Astrocyte (in vitro differentiated cells and primary cell): ENCODE measurements at regions not wholly inside any gene's neighbourhood (a gene's known extent, or its start where the extent isn't known, plus 50 kb on each side); places are given as distances from the start of the nearest gene placed in this dataset.

Source experiments
- DNase-seq: peaks from one replicate; pipeline ENCODE4 v3.0.0-alpha.2; 2010; ENCODE audit warnings: low read depth
- FAIRE-seq: peaks from 2 replicates; lab custom pipeline; 2011; peaks lifted over from hg19 to GRCh38; lab: Jason Lieb, UNC
- H2AFZ ChIP-seq: 2 replicates; pipeline ENCODE4 v1.6.0; 2012; ENCODE audit warnings: low read depth, low read length, inconsistent platforms
- H3K27ac ChIP-seq: 2 replicates; pipeline ENCODE4 v1.5.1; 2011; ENCODE audit warnings: low read depth, low read length, inconsistent platforms
- H3K27me3 ChIP-seq: 2 replicates; pipeline ENCODE4 v1.6.0; 2011; ENCODE audit warnings: low read length, inconsistent platforms; ENCODE audit not compliant: insufficient read depth
- H3K36me3 ChIP-seq: 2 replicates; pipeline ENCODE4 v1.5.1; 2011; ENCODE audit warnings: low read length, inconsistent platforms; ENCODE audit not compliant: insufficient read depth
- H3K4me1 ChIP-seq: 2 replicates; pipeline ENCODE4 v1.5.1; 2011; ENCODE audit warnings: low read length, inconsistent platforms; ENCODE audit not compliant: insufficient read depth
- H3K4me2 ChIP-seq: 2 replicates; pipeline ENCODE4 v1.6.0; 2012; ENCODE audit warnings: low read length, inconsistent platforms
- H3K4me3 ChIP-seq: 2 replicates; pipeline ENCODE4 v1.5.1; 2011; ENCODE audit warnings: low read depth, mild to moderate bottlenecking, low read length, inconsistent platforms; ENCODE audit not compliant: insufficient read depth
- H3K79me2 ChIP-seq: 2 replicates; pipeline ENCODE4 v1.6.0; 2012; ENCODE audit warnings: mild to moderate bottlenecking, low read length, inconsistent platforms; ENCODE audit not compliant: insufficient read depth
- H3K9ac ChIP-seq: 2 replicates; pipeline ENCODE4 v1.6.0; 2012; ENCODE audit warnings: mild to moderate bottlenecking, low read length, inconsistent platforms
- H3K9me3 ChIP-seq: 2 replicates; pipeline ENCODE4 v1.5.1; 2012; ENCODE audit warnings: low read depth, mild to moderate bottlenecking, low read length, inconsistent platforms; ENCODE audit not compliant: insufficient read depth
- H4K20me1 ChIP-seq: 2 replicates; pipeline ENCODE4 v1.6.0; 2012; ENCODE audit warnings: low read length, inconsistent platforms; ENCODE audit not compliant: insufficient read depth
- H3K27ac Mint-ChIP-seq: one replicate; pipeline ENCODE4 v1.8.0; 2021; ENCODE audit warnings: mild to moderate bottlenecking, mixed read lengths; ENCODE audit not compliant: unreplicated experiment
- H3K27me3 Mint-ChIP-seq: one replicate; pipeline ENCODE4 v1.8.0; 2021; ENCODE audit warnings: low read depth, mixed read lengths; ENCODE audit not compliant: unreplicated experiment
- H3K36me3 Mint-ChIP-seq: one replicate; pipeline ENCODE4 v1.8.0; 2021; ENCODE audit warnings: low read depth, mixed read lengths; ENCODE audit not compliant: unreplicated experiment
- H3K4me1 Mint-ChIP-seq: one replicate; pipeline ENCODE4 v1.8.0; 2021; ENCODE audit warnings: low read depth, mixed read lengths; ENCODE audit not compliant: unreplicated experiment
- H3K4me3 Mint-ChIP-seq: one replicate; pipeline ENCODE4 v1.8.0; 2021; ENCODE audit warnings: mild to moderate bottlenecking, moderate library complexity, mixed read lengths; ENCODE audit not compliant: unreplicated experiment
- H3K9me3 Mint-ChIP-seq: one replicate; pipeline ENCODE4 v1.8.0; 2021; ENCODE audit warnings: mild to moderate bottlenecking, mixed read lengths; ENCODE audit not compliant: unreplicated experiment
- EZH2 ChIP-seq: IDR thresholded peaks from 2 replicates; pipeline ENCODE4 v1.6.1; 2012; ENCODE audit warnings: mild to moderate bottlenecking, low read length, inconsistent platforms; ENCODE audit not compliant: insufficient read depth
- TF ChIP-seq, protein P1 (sequence below): IDR thresholded peaks from 2 replicates; pipeline ENCODE4 v1.5.1; 2011; ENCODE audit warnings: low read depth, mild to moderate bottlenecking, inconsistent platforms, low read length, moderate library complexity; ENCODE audit not compliant: insufficient read depth

DNA sequence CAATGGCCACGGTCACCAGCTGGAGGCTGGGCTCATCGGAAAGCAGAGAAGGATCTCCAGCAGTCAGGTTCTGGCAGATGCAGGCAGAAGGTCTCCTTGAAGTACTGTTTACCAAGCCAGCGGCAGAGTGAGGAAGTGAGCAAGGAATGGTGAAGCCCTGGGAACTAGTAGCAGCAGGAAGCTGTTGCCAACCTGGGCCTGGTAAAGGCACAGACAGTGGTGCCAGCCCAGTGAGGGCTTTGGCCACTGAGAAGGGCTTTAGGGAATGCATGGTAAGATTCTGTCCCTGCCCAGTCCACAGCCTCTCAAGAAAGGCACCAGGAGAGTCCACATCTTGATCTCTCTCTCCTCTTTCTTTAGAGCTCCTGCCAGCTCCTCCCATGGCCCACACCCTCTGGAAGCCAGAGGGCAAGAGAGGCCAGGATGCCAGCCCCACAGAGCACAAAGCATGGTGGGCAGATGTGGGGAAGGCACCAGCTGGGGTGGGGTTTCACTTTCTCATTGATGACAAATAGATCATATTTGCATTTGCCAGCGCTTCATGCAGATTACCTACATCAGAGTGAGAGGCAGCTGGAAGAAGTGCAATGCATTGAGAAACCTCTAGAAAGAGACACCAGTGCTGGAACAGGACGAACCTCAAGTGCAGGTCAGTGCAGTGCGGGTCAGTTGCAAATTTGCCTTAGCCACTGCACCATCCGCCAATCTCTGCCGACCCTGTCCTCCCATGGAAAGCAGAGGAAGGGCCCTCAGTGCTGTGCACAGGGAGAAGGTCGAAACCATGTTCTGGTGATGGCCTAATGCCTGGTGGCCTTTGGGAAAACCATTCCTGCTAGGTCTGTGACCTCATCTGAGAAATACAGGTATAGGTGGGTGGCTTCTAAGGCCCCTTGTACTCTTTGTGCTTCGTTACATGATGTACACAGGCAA is 667.8 kb upstream of the MKI67 start:
- H3K27me3 ChIP-seq = no peaks in the 10 kb centered on the region
- Mint-ChIP-seq H3K36me3 (no peaks in the 10 kb centered on the region), H3K4me1 (no peaks in the 10 kb centered on the region), H3K4me3 (no peak overlapping the region), H3K27me3 (peaks cover 13% of the 10 kb centered on the region), H3K27ac (no peak overlapping the region), H3K9me3 (no peaks in the 10 kb centered on the region)
- no peak overlapping the region for H3K9ac ChIP-seq
- FAIRE-seq (no peak), DNase-seq (no peak)
- no peak overlapping the region for H3K4me2 ChIP-seq
- no peaks in the 10 kb centered on the region for H3K4me1 ChIP-seq
- no peak overlapping the region for H3K27ac ChIP-seq
- H3K4me3 ChIP-seq = no peak overlapping the region
- no peaks in the 10 kb centered on the region for H4K20me1 ChIP-seq
- no peaks in the 10 kb centered on the region for H3K36me3 ChIP-seq
- TF ChIP-seq EZH2 = no peak
- TF ChIP-seq, protein P1, sequence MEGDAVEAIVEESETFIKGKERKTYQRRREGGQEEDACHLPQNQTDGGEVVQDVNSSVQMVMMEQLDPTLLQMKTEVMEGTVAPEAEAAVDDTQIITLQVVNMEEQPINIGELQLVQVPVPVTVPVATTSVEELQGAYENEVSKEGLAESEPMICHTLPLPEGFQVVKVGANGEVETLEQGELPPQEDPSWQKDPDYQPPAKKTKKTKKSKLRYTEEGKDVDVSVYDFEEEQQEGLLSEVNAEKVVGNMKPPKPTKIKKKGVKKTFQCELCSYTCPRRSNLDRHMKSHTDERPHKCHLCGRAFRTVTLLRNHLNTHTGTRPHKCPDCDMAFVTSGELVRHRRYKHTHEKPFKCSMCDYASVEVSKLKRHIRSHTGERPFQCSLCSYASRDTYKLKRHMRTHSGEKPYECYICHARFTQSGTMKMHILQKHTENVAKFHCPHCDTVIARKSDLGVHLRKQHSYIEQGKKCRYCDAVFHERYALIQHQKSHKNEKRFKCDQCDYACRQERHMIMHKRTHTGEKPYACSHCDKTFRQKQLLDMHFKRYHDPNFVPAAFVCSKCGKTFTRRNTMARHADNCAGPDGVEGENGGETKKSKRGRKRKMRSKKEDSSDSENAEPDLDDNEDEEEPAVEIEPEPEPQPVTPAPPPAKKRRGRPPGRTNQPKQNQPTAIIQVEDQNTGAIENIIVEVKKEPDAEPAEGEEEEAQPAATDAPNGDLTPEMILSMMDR = no peak
- H2AFZ ChIP-seq = no peak overlapping the region
- no peaks in the 10 kb centered on the region for H3K79me2 ChIP-seq
- no peaks in the 10 kb centered on the region for H3K9me3 ChIP-seq

DNA sequence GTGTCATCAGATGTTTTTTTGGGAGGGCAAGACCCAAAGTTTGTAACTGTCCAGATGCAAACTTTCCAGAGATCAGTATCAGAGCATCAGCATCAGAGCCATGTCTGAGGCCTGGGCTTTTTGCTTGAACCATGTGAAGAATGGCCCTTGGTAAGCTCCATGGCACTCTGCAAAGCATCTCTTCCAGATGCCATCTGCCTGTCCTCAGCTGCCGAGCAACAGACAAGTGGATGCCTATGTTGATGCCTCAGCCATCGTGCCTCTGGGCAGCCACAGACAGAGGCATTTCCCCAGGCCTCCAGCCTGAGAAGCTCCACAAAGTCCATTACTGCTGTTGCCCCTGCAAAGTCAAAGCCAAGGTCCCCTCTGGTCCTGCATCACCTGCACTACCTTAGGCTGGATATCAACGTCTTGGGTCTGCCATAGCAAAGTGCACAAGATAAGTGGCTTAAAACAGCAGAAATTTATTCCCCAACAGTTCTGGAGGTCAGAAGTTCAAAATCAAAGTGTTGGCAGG is 670.2 kb upstream of the MKI67 start:
- H3K9me3 ChIP-seq = no peaks in the 10 kb centered on the region
- H4K20me1 ChIP-seq = no peaks in the 10 kb centered on the region
- Mint-ChIP-seq H3K36me3 (no peaks in the 10 kb centered on the region), H3K4me3 (no peak overlapping the region), H3K9me3 (peaks cover 2% of the 10 kb centered on the region), H3K27me3 (peaks cover 21% of the 10 kb centered on the region), H3K27ac (no peak overlapping the region), H3K4me1 (no peaks in the 10 kb centered on the region)
- no peak overlapping the region for H3K27ac ChIP-seq
- DNase-seq = no peak
- no peaks in the 10 kb centered on the region for H3K27me3 ChIP-seq
- no peak for FAIRE-seq
- TF ChIP-seq EZH2 = no peak
- TF ChIP-seq, protein P1 = no peak
- no peak overlapping the region for H3K4me3 ChIP-seq
- no peak overlapping the region for H3K4me2 ChIP-seq
- no peak overlapping the region for H3K9ac ChIP-seq
- H3K79me2 ChIP-seq = no peaks in the 10 kb centered on the region
- H3K4me1 ChIP-seq = no peaks in the 10 kb centered on the region
- no peak overlapping the region for H2AFZ ChIP-seq
- no peaks in the 10 kb centered on the region for H3K36me3 ChIP-seq

DNA sequence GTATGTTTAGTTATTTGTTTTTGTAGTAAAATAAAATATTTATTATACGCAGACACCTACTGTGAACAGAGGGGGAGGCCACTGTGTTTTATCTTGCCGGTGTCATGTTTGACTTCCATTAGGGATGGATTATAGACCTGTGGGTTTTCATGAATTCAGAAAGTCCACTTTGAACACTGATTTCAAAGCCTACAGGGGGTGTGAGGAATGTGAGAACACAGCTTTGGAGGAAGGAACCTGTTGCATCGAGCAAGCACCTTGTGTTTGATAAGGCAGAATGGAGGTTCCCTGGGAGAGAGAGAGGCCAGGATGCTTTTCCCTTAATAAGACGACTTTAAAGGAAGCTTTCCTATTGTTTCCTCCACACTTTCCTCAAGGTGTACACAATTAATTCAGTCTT is 665.0 kb upstream of the MGMT start:
- Histone ChIP-seq H3K4me1 (no peaks in the 10 kb centered on the region), H3K79me2 (no peaks in the 10 kb centered on the region), H3K9me3 (no peaks in the 10 kb centered on the region), H3K27me3 (no peaks in the 10 kb centered on the region), H4K20me1 (no peaks in the 10 kb centered on the region), H3K9ac (no peak overlapping the region), H3K36me3 (no peaks in the 10 kb centered on the region), H2AFZ (no peak overlapping the region), H3K4me2 (no peak overlapping the region), H3K27ac (no peak overlapping the region), H3K4me3 (no peak overlapping the region)
- Mint-ChIP-seq H3K4me3 (no peak overlapping the region), H3K27me3 (peaks cover 30% of the 10 kb centered on the region), H3K4me1 (no peaks in the 10 kb centered on the region), H3K36me3 (no peaks in the 10 kb centered on the region), H3K27ac (no peak overlapping the region), H3K9me3 (peaks cover 5% of the 10 kb centered on the region)
- FAIRE-seq (no peak), DNase-seq (no peak)
- TF ChIP-seq, protein P1 = no peak
- no peak for TF ChIP-seq EZH2
